Hepatic stellate cell (primary cell): ENCODE measurements at regions not wholly inside any gene's neighbourhood (a gene's known extent, or its start where the extent isn't known, plus 50 kb on each side); places are given as distances from the start of the nearest gene placed in this dataset.
"Not testable (repeated sequence)": the region's sequence is repeated elsewhere in the genome, so short reads cannot be mapped to it uniquely, and the experiment has no call there.

ENCODE experiments used
- DNase-seq: peaks from one replicate; pipeline ENCODE4 v3.0.0; 2011; ENCODE audit warnings: low spot score

GRCh38 chr3:118526758-118527513 is 507.7 kb downstream of the IGSF11 start:
- no peak for DNase-seq

DNA sequence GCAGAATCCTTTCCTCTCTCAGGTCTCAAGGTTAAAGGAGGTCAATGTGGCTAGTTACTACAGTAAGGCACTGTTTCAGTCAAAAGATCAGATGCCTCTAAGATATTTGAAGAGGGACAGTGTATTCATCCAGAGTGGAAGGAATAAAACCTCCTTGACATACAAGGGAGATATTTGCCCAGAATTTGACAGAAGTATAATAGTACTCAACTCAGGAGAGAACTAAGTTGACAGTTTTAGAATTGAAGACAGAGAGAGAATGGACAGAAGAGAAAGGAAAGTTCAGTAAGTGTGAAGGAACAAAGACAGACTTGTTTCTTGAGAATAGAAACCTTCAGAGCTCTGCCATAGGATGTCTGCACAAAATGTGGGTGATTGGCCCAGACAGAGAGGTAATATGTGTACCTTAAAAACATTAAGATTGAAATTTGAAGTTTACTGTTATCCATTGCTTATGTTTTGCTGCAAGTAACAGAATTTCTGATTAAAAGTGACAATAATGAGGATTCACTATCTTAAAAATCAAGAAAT is 507.1 kb downstream of the IGSF11 start:
- DNase-seq, result no peak

DNA sequence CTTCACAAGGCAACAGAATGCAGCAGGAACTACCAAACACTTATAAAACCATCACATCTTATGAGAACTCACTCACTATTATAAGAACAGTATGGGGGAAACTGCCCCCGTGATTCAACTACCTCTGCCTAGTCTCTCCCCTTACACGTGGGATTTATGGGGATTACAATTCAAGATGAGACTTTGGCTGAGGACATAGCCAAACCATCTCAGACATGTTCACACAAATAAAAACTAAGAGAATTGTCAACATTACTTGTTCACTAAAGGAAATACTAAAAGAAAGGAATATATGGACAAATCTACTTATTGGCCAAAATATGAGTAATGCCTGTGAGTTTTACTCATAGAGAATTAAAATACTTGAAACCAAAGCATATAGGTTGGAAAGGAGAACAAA is 505.1 kb downstream of the IGSF11 start:
- no peak for DNase-seq

DNA sequence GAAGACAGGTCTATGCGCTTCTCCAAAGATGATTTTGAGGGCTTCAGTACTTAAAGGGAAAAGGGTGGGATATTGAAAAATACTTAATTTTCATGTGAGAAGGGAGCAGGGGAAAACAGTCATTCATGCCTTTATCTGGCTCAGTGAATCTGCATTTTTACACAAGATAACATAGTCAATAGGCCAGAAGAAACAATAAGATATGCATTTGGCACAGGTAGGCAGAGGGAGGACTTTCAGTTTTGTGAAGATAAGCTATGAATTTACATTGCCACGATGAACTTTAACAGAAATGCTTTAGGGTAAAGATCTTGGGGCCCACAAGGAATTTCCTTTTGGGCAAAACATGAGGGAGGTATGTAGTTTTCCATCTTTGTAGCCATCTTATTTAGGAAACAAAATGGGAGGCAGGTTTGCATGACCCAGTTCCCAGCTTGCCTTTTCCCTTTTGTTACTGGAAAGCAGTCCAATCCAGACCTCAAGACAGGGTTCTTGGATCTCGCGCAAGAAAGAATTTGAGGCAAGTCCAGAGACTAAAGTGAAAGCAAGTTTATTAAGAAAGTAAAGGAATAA is 504.2 kb downstream of the IGSF11 start:
- DNase-seq, result no peak

- DNase-seq, result not testable (repeated sequence)
Observed at GRCh38 chr3:118530927-118531356, 503.7 kb downstream of the IGSF11 start.

GRCh38 chr3:118531816-118532215 is 502.8 kb downstream of the IGSF11 start:
- no peak for DNase-seq

DNA sequence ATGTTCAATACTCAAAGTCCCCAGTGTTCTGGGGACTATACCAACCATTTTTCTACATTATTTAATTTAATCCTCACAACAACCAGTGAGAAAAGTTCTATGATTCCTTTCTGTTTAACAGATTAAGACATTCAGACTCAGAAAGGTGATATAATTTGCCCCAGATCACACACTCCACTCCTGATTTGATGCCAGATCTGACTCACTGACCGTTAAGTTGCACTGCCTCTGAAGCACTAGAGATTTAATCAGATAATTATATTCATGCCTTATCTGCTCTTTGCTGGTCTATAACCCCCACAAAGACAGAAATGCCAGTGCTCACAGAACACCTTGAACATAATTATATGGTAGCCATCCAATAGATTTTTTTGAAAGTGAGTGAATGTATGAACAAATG is 501.0 kb downstream of the IGSF11 start:
- no peak for DNase-seq

GRCh38 chr3:118534519-118534918 is 500.1 kb downstream of the IGSF11 start:
- no peak for DNase-seq

GRCh38 chr3:118536764-118537163 is 497.9 kb downstream of the IGSF11 start:
- DNase-seq, result no peak

DNA sequence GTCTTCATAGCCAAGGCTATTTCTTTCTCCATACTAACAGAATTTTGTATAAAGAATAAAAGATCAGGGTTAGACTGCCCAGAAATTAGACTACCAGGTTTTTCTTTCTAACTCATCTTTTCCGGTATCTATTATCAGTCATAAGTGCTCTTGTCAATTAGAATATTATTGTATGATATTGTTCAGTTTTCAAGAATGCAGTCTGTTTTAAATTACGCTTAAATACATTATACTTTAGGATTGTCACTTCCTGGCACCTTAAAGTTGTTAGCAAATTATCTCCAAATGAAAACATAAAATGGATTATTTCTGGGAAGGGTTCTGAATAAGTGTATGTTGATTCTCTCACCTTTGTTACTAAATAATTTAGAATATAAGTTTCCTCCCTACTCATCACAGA is 497.2 kb downstream of the IGSF11 start:
- DNase-seq, result no peak

- DNase-seq, result no peak
Observed at GRCh38 chr3:118538187-118538586, 496.5 kb downstream of the IGSF11 start.

GRCh38 chr3:118539820-118540447 is 494.7 kb downstream of the IGSF11 start:
- not testable (repeated sequence) for DNase-seq

GRCh38 chr3:118540448-118540821 is 494.2 kb downstream of the IGSF11 start:
- not testable (repeated sequence) for DNase-seq

GRCh38 chr3:118540826-118541225 is 493.8 kb downstream of the IGSF11 start:
- DNase-seq, result no peak

DNA sequence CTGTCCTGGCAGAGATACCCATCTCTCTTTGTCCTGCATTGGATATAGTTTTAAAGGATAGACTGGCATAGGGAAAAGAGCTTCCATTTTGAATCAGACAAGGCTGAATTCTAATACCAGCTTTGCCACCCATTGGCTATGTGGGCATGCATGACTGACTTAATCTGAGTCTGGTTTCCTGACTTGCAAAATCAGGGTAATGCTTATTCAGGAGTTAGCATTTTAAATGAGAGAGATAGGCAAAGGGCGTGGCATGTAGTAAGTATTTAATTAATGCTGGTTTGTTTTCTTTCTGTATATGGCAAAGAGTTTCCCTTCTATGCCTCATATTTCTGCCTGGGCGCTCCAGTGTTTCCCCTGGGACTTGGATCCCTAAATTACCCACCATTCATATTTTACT is 492.9 kb downstream of the IGSF11 start:
- no peak for DNase-seq

DNA sequence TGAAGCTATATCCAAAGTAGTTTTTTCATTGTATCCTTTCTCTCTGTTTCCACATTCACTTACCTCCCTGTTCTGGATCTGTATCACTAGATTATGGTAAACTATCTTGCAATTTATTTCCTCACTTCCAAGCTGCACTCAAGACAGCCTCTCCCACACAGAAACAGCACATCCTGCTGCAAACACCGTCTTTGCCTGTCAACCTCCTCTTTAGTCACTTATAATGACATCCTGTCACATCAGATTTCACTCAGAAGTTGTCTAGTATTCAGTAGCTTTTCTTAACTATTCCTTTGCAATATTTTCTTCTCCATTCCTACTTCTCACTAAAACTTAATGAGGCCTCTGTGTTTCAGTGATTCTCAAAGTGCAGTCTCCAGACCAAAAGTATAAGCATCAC is 490.8 kb downstream of the IGSF11 start:
- no peak for DNase-seq

GRCh38 chr3:118544458-118544857 is 490.2 kb downstream of the IGSF11 start:
- no peak for DNase-seq

DNA sequence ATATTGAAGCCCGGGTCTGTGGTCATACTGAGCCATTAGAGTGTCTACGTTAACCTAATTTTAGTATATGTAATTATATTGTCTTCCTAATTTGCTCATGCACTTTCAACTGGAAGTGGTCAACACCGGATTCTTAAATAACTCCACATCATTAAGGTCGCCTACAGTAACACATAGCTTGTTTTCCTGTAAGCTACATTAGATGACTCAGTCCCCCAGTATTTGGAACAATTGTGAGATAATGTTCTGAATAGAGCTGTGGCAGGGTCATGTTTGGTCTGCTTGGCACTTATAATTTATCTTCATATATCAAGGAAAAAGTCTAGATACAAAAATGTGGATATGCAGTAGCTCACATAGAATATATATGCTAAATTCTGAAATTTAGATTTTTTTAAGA is 486.2 kb downstream of the IGSF11 start:
- DNase-seq, result no peak

- DNase-seq, result no peak
Observed at GRCh38 chr3:118550122-118550521, 484.5 kb downstream of the IGSF11 start.

- no peak for DNase-seq
Observed at GRCh38 chr3:118550556-118550955, 484.1 kb downstream of the IGSF11 start.

DNA sequence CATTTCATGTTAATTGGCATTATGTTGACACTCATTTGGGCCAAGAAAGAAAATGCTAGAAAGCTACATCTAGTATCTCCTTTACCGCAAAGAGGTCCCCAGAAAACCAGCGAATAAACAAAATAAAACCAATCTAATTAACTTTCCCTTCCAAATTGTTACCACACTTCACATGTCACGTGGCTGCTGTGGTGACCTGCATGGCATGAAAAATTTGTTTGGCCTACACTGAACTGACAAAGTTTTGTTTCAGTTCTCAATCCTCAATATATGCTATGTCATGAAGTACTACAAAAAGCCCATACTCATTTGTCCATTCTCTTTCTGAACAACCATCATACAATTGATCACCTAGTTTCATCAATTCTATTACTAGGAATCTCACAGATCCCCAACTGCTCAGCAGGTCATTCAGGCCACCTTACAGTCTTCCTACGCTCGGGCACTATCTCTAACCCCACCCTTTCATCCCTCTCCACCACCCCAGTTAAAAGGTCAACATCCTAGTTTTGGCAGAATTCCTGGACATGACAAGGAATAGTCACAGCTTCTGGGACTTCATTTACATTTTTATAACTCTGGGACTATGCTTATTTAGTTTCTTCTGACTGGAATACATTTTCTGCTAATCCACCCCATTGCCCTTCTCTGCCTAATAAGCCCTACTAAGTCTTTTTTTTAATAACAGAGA is 480.4 kb downstream of the IGSF11 start:
- no peak for DNase-seq

GRCh38 chr3:118556983-118557382 is 477.7 kb downstream of the IGSF11 start:
- no peak for DNase-seq

DNA sequence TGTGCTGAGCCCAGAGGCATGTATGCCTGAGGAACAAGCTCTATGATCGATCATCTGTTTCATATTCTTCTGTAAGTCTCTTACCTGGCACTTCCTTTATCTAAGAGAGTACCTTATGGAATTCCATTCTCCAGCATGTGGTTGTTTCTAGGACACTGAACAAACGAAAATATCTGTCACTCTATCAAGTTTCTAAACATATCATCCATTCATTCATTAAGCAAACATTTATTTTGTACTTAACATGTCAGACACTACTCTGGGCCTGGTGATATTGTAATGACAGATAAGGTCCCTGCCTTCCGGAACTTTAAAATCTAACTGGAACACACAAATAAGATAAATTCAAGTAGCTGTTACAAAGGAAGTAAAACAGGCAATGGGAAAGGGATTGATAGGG is 477.1 kb downstream of the IGSF11 start:
- no peak for DNase-seq
